Chondrocyte (in vitro differentiated cells): ENCODE measurements at regions not wholly inside any gene's neighbourhood (a gene's known extent, or its start where the extent isn't known, plus 50 kb on each side); places are given as distances from the start of the nearest gene placed in this dataset.

ENCODE experiments used
- DNase-seq: peaks from one replicate; pipeline ENCODE4 v3.0.0; 2021; ENCODE audit warnings: mixed read lengths, low spot score
- H3K27ac Mint-ChIP-seq: one replicate; pipeline ENCODE4 v1.8.0; 2021; ENCODE audit warnings: mild to moderate bottlenecking, moderate library complexity, mixed read lengths; ENCODE audit not compliant: unreplicated experiment
- H3K27me3 Mint-ChIP-seq: 2 replicates; pipeline ENCODE4 v1.8.0; 2021; ENCODE audit warnings: low read depth, mixed read lengths
- H3K36me3 Mint-ChIP-seq: 2 replicates; pipeline ENCODE4 v1.8.0; 2021; ENCODE audit warnings: low read depth, mixed read lengths
- H3K4me1 Mint-ChIP-seq: 2 replicates; pipeline ENCODE4 v1.8.0; 2021; ENCODE audit warnings: low read depth, mild to moderate bottlenecking, mixed read lengths
- H3K4me3 Mint-ChIP-seq: one replicate; pipeline ENCODE4 v1.8.0; 2021; ENCODE audit warnings: mild to moderate bottlenecking, moderate library complexity, mixed read lengths; ENCODE audit not compliant: unreplicated experiment
- H3K9me3 Mint-ChIP-seq: 2 replicates; pipeline ENCODE4 v1.8.0; 2021; ENCODE audit warnings: low read depth, mixed read lengths
- CTCF ChIP-seq: fragments of 200-600 bp; sonication (generic); IDR thresholded peaks from 2 replicates; pipeline ENCODE4 v1.5.0; 2021; ENCODE audit warnings: antibody characterized with exemption, mild to moderate bottlenecking, moderate library complexity

GRCh38 chr2:209189893-209190292, 234.0 kb upstream of the MAP2 start:
- H3K4me3 Mint-ChIP-seq: no peak overlapping the region
- no peak for TF ChIP-seq CTCF
- H3K9me3 Mint-ChIP-seq: no peaks in the 10 kb centered on the region
- no peak overlapping the region for H3K27ac Mint-ChIP-seq
- DNase-seq: no peak
- no peaks in the 10 kb centered on the region for H3K36me3 Mint-ChIP-seq
- peaks cover 1% of the 10 kb centered on the region for H3K27me3 Mint-ChIP-seq
- no peaks in the 10 kb centered on the region for H3K4me1 Mint-ChIP-seq

- no peak for DNase-seq
- H3K36me3 Mint-ChIP-seq: no peaks in the 10 kb centered on the region
- H3K4me3 Mint-ChIP-seq: no peak overlapping the region
- H3K4me1 Mint-ChIP-seq: no peaks in the 10 kb centered on the region
- H3K27me3 Mint-ChIP-seq: peaks cover 1% of the 10 kb centered on the region
- no peaks in the 10 kb centered on the region for H3K9me3 Mint-ChIP-seq
- no peak overlapping the region for H3K27ac Mint-ChIP-seq
- no peak for TF ChIP-seq CTCF
Measured at GRCh38 chr2:209191139-209191538, 232.7 kb upstream of the MAP2 start.

DNA sequence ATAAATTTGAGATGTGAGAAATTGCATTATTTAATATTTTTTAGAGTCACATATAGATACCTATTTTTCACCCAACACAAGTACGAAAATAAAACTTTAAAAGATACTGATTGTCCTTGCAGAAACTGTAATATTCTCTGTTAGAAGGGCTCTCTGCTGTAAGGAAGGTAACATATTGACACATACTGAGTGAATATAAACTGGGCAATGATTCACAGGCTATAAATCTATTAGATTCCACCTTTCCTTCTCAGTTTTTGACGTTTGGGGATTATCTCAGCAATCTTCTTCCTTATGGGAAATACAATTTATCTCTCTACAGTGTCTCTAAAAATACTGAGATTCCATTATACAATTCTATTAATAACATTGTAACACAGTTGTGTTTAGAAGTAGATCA, 229.1 kb upstream of the MAP2 start:
- no peak for DNase-seq
- no peaks in the 10 kb centered on the region for H3K4me1 Mint-ChIP-seq
- H3K36me3 Mint-ChIP-seq: no peaks in the 10 kb centered on the region
- peaks cover 4% of the 10 kb centered on the region for H3K9me3 Mint-ChIP-seq
- no peak for TF ChIP-seq CTCF
- H3K4me3 Mint-ChIP-seq: no peak overlapping the region
- H3K27ac Mint-ChIP-seq: no peak overlapping the region
- peaks cover 1% of the 10 kb centered on the region for H3K27me3 Mint-ChIP-seq

DNA sequence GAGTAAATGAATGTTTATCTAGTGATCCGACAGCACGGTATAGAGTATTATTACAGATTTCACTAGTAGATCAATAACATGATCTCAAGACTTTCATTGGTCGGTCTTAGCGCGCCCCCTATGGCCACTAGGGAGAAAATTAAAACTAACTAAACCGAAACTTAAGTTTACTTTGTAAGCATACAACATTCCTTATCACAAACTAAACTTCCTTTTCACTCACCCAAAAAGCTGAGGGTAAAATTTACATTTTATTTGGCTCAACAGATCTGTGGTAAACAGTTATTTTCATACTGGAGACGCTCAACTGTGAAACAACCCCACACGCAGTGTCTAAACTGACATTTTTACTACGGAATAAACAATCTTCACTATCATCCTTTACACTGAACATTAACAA, 215.6 kb upstream of the MAP2 start:
- H3K4me1 Mint-ChIP-seq: no peaks in the 10 kb centered on the region
- no peak for DNase-seq
- no peak overlapping the region for H3K27ac Mint-ChIP-seq
- no peaks in the 10 kb centered on the region for H3K36me3 Mint-ChIP-seq
- TF ChIP-seq CTCF: peak; percentile 64
- no peaks in the 10 kb centered on the region for H3K9me3 Mint-ChIP-seq
- peaks cover 6% of the 10 kb centered on the region for H3K27me3 Mint-ChIP-seq
- H3K4me3 Mint-ChIP-seq: no peak overlapping the region

- Mint-ChIP-seq H3K27me3 (peaks cover 6% of the 10 kb centered on the region), H3K27ac (no peak overlapping the region), H3K9me3 (no peaks in the 10 kb centered on the region), H3K36me3 (no peaks in the 10 kb centered on the region), H3K4me3 (no peak overlapping the region), H3K4me1 (no peaks in the 10 kb centered on the region)
- TF ChIP-seq CTCF: no peak
- DNase-seq: no peak
Measured at GRCh38 chr2:209209943-209210342, 213.9 kb upstream of the MAP2 start.
